GM19240 (cell line): ENCODE measurements at regions not wholly inside any gene's neighbourhood (a gene's known extent, or its start where the extent isn't known, plus 50 kb on each side); places are given as distances from the start of the nearest gene placed in this dataset.

Experiments
- DNase-seq: peaks from one replicate; pipeline ENCODE4 v3.0.0; 2011; ENCODE audit warnings: low spot score; ENCODE audit not compliant: insufficient read length

- DNase-seq: no peak
These were observed 170.3 kb upstream of the MITF start for GRCh38 chr3:69568951-69569350.

DNA sequence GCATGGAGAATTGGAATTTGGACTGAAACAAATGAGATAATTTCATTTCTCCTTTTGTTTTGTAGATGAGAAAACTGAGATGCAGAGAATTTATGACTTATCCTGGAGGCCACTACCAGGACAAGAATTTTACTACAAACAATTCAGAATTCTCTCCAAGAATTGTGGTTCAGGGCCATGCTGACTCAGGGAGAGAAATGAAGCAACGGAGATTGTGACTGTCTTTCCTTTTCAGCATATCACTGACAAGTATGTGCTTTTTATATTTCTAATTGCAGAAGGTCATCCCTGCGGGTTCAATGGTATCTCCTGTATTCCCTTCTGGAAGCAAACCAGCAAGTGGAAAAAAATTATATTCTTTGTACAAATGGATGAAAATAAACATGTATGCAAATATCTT is 170.8 kb upstream of the MITF start:
- DNase-seq: no peak

GRCh38 chr3:69567710-69568052 is 171.6 kb upstream of the MITF start:
- DNase-seq: no peak

DNA sequence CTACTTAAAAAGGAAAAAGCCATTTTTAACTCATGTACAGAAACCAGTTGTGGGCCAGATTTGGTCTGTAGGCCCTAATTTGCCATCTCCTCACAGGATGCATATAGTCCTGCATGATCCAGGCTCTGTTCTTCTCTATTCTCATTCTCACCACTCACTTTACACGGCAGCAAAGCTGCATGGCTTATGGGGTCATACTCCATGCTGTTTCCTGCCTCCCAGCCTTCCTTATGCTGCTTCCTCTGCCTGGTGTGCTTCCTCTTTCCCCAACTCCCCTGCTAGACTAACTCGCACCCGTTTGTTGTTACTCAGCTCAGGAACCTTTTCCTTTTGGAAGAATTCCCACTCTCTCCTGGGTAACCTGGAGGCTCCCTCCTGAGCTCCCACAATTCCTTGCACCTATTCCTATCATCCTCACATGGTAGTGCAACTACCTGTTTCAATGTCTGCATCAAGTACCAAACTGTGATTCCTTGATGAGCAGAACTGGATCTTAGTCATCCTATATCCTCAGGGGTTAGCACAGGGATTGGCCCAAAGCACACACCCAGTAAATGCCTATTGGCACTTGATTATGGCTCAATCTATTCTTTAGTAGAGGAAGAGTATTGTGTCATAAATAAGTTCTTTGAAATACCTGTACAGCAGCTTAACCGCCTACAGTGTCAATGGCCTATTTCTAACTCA is 172.1 kb upstream of the MITF start:
- DNase-seq: no peak

DNA sequence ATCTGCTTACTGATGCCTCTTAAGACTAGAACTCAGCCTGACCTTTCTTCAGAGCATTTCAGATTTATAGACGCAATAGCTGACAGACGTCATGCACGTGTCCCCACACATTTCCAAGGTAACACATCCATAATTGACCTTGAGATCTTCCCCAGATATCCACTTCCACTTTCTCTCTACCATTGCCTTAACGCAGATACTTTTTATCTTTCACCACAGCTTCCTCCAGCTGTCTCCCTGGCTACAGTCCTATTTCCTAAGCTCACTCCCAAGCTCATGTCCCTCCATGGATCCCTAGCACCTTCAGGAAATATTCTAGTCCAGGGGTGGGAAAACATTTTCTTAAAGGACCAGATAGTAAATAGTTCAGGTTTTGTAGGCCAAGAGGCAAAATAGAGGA is 173.0 kb upstream of the MITF start:
- DNase-seq: no peak

- DNase-seq: no peak
These were observed 173.9 kb upstream of the MITF start for GRCh38 chr3:69565316-69565715.

GRCh38 chr3:69563981-69564380 is 175.3 kb upstream of the MITF start:
- no peak for DNase-seq

GRCh38 chr3:69563151-69563550 is 176.1 kb upstream of the MITF start:
- DNase-seq: no peak

GRCh38 chr3:69562020-69562419 is 176.1 kb upstream of the FRMD4B start:
- no peak for DNase-seq

DNA sequence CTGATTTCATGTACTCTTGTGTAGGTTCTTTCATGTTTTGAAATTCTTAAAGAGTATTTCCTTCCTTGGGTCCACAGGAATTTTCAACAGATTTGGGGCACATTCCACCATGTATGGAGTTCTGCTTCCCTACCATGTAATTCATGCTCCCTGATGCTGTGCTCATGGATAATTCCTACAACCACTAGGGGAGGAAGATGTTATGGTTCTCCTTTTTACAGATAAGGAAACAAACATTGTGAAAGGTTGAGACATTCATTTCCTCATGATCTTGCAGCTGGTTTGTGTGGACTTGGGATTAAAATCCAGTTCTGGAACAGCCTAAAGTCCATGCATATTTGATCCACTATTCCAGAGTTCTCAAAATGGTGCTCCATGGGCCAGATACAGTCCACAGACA is 174.9 kb upstream of the FRMD4B start:
- no peak for DNase-seq

- no peak for DNase-seq
These were observed 174.2 kb upstream of the FRMD4B start for GRCh38 chr3:69560116-69560515.

DNA sequence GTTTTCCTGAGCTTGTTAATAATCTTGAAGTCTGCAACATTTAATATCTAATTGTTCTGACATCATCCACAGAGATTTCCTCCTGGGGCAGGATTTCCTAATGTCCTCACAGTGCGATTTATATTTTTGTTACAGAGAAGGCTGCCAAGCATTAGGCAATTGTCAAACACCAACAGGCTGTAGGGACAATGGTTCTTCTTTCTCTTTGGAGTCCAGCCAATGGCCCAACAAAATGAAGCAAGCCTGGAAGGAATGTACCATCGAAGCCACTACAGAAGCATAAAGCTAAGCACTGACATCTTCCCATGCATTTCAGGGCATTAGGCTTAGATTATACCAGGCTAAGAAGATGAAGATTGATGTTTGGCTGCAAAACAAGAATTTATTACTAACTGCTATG is 173.0 kb upstream of the FRMD4B start:
- no peak for DNase-seq

GRCh38 chr3:69554576-69554975 is 168.7 kb upstream of the FRMD4B start:
- no peak for DNase-seq

GRCh38 chr3:69553888-69554287 is 168.0 kb upstream of the FRMD4B start:
- DNase-seq: no peak

GRCh38 chr3:69547461-69547880 is 161.6 kb upstream of the FRMD4B start:
- no peak for DNase-seq

- no peak for DNase-seq
These were observed 157.0 kb upstream of the FRMD4B start for GRCh38 chr3:69542805-69543429.

DNA sequence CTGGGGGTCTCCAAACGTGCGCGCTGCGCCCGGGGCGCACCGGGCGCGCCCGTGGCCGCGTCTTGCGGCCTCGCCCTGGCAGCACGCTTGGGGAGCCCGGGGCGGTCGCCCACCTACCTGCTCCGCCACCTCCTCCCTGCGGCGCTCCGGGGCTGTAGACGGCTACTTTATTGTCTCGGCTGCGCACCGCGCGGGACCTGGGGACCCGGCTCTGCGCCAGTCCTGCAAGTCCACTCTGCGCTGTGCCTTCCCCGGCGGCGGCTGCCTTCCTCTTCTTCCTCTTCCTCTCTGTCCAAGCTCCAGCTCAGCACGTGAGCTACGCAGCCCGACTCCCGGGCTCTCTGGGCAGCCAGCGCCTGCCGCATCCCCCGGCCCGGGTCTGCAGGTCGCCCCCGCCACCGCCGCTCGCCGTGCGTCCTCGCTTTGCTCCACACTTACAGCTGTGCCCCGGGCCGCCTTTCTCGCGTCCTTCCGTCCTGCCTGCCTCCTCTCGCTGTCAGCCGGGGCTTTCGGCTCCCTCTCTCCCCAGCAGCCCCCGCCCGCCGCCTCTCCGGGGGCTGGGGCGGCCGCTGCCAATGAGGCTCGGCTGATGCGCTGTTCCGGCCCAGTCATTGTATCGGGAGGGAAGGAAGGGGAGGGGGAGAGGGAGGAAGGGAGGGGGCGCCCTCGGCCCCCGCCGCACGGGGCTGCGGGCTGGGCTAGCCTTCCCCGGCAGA is 156.4 kb upstream of the FRMD4B start:
- DNase-seq: no peak

GRCh38 chr3:69541711-69542088 is 155.8 kb upstream of the FRMD4B start:
- DNase-seq: no peak

- DNase-seq: no peak
These were observed 155.1 kb upstream of the FRMD4B start for GRCh38 chr3:69540706-69541581.

GRCh38 chr3:69539134-69539533 is 153.2 kb upstream of the FRMD4B start:
- DNase-seq: no peak

DNA sequence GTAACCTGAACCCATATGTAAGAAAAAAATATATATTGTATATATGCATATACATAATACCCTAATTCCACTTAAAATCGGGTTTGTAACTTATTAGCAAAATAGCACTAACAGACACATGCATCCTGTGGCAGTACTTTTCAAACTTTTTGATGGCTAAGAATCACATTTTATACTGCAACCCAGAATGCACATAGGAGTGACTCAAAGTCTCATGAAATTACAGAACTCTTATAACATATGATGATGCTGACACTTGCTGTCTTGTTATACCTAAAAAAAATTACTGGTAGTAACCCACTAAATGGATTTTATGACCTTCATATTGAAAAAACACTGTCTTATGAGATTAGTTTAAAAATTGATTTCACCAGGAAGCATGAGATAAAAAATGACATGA is 152.4 kb upstream of the FRMD4B start:
- no peak for DNase-seq
